ENCODE measurements at regions not wholly inside any gene's neighbourhood (a gene's known extent, or its start where the extent isn't known, plus 50 kb on each side); places are given as distances from the start of the nearest gene placed in this dataset.

GRCh38 chr1:232280910-232281309 lies 349.0 kb downstream of the SIPA1L2 start:
- TF ChIP-seq CTCF (conservative IDR thresholded peaks at IDR 0.05): no peak
- no peak for TF ChIP-seq ZFX (IDR thresholded peaks at IDR 0.05)

Data from C4-2B (cell line).